GM23338 (cell line): ENCODE measurements at regions not wholly inside any gene's neighbourhood (a gene's known extent, or its start where the extent isn't known, plus 50 kb on each side); places are given as distances from the start of the nearest gene placed in this dataset.

Source experiments
- ATAC-seq: fragments of 200-7000 bp; cut with Tn5 transposase; 3 replicates; pipeline ENCODE4 v1.9.1; 2020
- DNase-seq: peaks from one replicate; pipeline ENCODE4 v3.0.0-alpha.2; 2015; ENCODE audit warnings: low spot score
- H2AFZ ChIP-seq: fragments of 200-600 bp; sonication (generic); 2 replicates; pipeline ENCODE4 v1.8.0; 2016; ENCODE audit warnings: antibody characterized with exemption, mild to moderate bottlenecking, moderate library complexity
- H3F3A ChIP-seq: fragments of 200-600 bp; sonication (generic); replicated peaks from 2 replicates; pipeline ENCODE4 v1.8.0; 2017; ENCODE audit warnings: antibody characterized with exemption, mixed run types, low read depth
- H3K27ac ChIP-seq: fragments of 200-600 bp; sonication (generic); 2 replicates; pipeline ENCODE4 v1.6.1; 2016; ENCODE audit warnings: low read depth
- H3K27me3 ChIP-seq: fragments of 200-600 bp; sonication (generic); 2 replicates; pipeline ENCODE4 v1.8.0; 2016; ENCODE audit warnings: mild to moderate bottlenecking, mixed run types, moderate library complexity; ENCODE audit not compliant: insufficient read depth
- H3K36me3 ChIP-seq: fragments of 200-600 bp; sonication (generic); 2 replicates; pipeline ENCODE4 v1.8.0; 2016; ENCODE audit warnings: mild to moderate bottlenecking; ENCODE audit not compliant: insufficient read depth
- H3K4me1 ChIP-seq: fragments of 200-600 bp; sonication (generic); 2 replicates; pipeline ENCODE4 v1.8.0; 2016; ENCODE audit warnings: mild to moderate bottlenecking, moderate library complexity; ENCODE audit not compliant: insufficient read depth
- H3K4me2 ChIP-seq: fragments of 200-600 bp; sonication (generic); 2 replicates; pipeline ENCODE4 v1.7.1; 2017; ENCODE audit warnings: mixed run types
- H3K4me3 ChIP-seq: fragments of 200-600 bp; sonication (generic); 2 replicates; pipeline ENCODE4 v1.6.1; 2016; ENCODE audit warnings: mixed run types
- H3K79me2 ChIP-seq: fragments of 200-600 bp; sonication (generic); replicated peaks from 2 replicates; pipeline ENCODE4 v1.8.0; 2017; ENCODE audit warnings: mild to moderate bottlenecking; ENCODE audit not compliant: insufficient read depth
- H3K9me2 ChIP-seq: fragments of 200-600 bp; sonication (generic); 2 replicates; pipeline ENCODE4 v1.8.0; 2017; ENCODE audit not compliant: insufficient read depth
- H4K20me1 ChIP-seq: fragments of 200-600 bp; sonication (generic); replicated peaks from 2 replicates; pipeline ENCODE4 v1.8.0; 2017; ENCODE audit warnings: mild to moderate bottlenecking; ENCODE audit not compliant: insufficient read depth
- H3K27ac Mint-ChIP-seq: 2 replicates; pipeline ENCODE4 v1.8.0; 2020; ENCODE audit warnings: inconsistent platforms, mild to moderate bottlenecking, moderate library complexity, mixed read lengths
- H3K27me3 Mint-ChIP-seq: 3 replicates; pipeline ENCODE4 v1.8.0; 2022; ENCODE audit warnings: low read depth, mild to moderate bottlenecking, moderate library complexity, mixed read lengths, inconsistent platforms; ENCODE audit not compliant: insufficient read depth, poor library complexity
- H3K36me3 Mint-ChIP-seq: 3 replicates; pipeline ENCODE4 v1.8.0; 2021; ENCODE audit warnings: low read depth, mild to moderate bottlenecking, inconsistent platforms, moderate library complexity, mixed read lengths
- H3K4me1 Mint-ChIP-seq: 3 replicates; pipeline ENCODE4 v1.8.0; 2020; ENCODE audit warnings: mild to moderate bottlenecking, inconsistent platforms, mixed read lengths
- H3K4me3 Mint-ChIP-seq: 3 replicates; pipeline ENCODE4 v1.8.0; 2021; ENCODE audit warnings: moderate library complexity, mild to moderate bottlenecking, inconsistent platforms, mixed read lengths
- H3K9me3 Mint-ChIP-seq: 3 replicates; pipeline ENCODE4 v1.8.0; 2020; ENCODE audit warnings: moderate library complexity, mild to moderate bottlenecking, inconsistent platforms, mixed read lengths
- EZH2 ChIP-seq: fragments of 200-600 bp; sonication (generic); IDR thresholded peaks from one replicate; pipeline ENCODE4 v1.8.0; 2017; ENCODE audit warnings: antibody characterized with exemption, mild to moderate bottlenecking, low read depth; ENCODE audit not compliant: unreplicated experiment
- STAT1 ChIP-seq: IDR thresholded peaks from one replicate; pipeline ENCODE4 v1.6.1; 2016; ENCODE audit warnings: antibody characterized with exemption; ENCODE audit not compliant: unreplicated experiment
- ZNF331 ChIP-seq: fragments of 250-450 bp; sonication (Bioruptor Pico); IDR thresholded peaks from 2 replicates; pipeline ENCODE4 v1.5.0; 2020; ENCODE audit warnings: low read depth, mild to moderate bottlenecking, moderate library complexity
- TF ChIP-seq, protein P1 (sequence below): IDR thresholded peaks from 2 replicates; pipeline ENCODE4 v1.6.1; 2016; ENCODE audit warnings: antibody characterized with exemption
- TF ChIP-seq, protein P2 (sequence below): IDR thresholded peaks from one replicate; pipeline ENCODE4 v1.6.1; 2018; ENCODE audit warnings: antibody characterized with exemption; ENCODE audit not compliant: unreplicated experiment
- TF ChIP-seq, protein P3 (sequence below), 2 experiments: fragments of 200-600 bp in 1 of 2; sonication (generic) in 1 of 2; conservative IDR thresholded peaks; 2 replicates each; pipeline versions ENCODE4 v1.5.1 to v1.6.1; 2016 to 2017; ENCODE audit warnings: antibody characterized with exemption in 2 of 2, low read depth in 2 of 2, mild to moderate bottlenecking in 2 of 2, moderate library complexity in 1 of 2

DNA sequence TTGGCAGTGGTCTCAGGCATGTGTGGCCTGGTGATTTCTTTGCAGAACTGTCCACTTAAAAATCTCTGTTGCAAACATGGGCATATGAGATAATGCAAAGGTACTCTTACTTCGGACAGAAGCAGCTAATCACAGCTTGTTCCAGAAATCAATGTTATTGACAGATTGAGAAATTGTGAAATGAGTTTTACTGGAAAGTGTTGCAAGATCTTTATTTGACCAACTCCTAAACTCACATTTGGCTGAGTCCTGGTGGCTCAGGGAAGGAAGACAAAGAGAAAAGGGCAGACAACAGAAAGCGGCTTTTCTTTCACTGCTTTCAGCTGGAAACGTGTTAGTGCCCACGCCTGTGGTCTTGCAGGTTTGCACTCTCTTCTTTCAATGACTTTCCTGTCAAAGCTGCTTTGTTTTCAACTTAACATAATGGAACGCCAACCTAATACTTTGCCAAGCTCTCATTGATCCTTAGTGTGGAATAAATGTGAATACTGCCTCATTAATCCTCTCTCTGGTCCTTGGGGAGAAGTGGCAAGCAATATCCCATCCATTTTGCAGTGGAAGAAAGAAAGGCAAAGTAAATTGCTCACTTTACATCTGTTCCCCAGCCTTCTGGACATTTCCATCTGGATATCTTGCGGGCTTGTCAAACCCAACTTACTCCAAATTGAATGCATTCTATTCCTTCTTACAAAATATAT lies 586.4 kb downstream of the LRRC70 start:
- no peak for ATAC-seq
- no peaks in the 10 kb centered on the region for H3K36me3 ChIP-seq

More for the DNA sequence above, 586.4 kb downstream of the LRRC70 start:
- Histone ChIP-seq H3K4me2 (no peak overlapping the region), H3K27me3 (no peaks in the 10 kb centered on the region), H3K27ac (no peak overlapping the region), H3K9me2 (peaks cover 9% of the 10 kb centered on the region; the same call in 1 of the 2 replicates), H2AFZ (peak overlapping the region; percentile 40; the same call in 1 of the 2 replicates), H3K4me3 (no peak overlapping the region), H4K20me1 (no peaks in the 10 kb centered on the region), H3F3A (no peaks in the 10 kb centered on the region), H3K79me2 (no peaks in the 10 kb centered on the region), H3K4me1 (no peaks in the 10 kb centered on the region)
- no peaks in the 10 kb centered on the region; the same call in 2 of the 3 replicates for H3K9me3 Mint-ChIP-seq
- TF ChIP-seq STAT1 (no peak), ZNF331 (CRISPR knock-in tag) (no peak), EZH2 (no peak)
- TF ChIP-seq, protein P1, sequence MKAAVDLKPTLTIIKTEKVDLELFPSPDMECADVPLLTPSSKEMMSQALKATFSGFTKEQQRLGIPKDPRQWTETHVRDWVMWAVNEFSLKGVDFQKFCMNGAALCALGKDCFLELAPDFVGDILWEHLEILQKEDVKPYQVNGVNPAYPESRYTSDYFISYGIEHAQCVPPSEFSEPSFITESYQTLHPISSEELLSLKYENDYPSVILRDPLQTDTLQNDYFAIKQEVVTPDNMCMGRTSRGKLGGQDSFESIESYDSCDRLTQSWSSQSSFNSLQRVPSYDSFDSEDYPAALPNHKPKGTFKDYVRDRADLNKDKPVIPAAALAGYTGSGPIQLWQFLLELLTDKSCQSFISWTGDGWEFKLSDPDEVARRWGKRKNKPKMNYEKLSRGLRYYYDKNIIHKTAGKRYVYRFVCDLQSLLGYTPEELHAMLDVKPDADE = no peak
- TF ChIP-seq, protein P2, sequence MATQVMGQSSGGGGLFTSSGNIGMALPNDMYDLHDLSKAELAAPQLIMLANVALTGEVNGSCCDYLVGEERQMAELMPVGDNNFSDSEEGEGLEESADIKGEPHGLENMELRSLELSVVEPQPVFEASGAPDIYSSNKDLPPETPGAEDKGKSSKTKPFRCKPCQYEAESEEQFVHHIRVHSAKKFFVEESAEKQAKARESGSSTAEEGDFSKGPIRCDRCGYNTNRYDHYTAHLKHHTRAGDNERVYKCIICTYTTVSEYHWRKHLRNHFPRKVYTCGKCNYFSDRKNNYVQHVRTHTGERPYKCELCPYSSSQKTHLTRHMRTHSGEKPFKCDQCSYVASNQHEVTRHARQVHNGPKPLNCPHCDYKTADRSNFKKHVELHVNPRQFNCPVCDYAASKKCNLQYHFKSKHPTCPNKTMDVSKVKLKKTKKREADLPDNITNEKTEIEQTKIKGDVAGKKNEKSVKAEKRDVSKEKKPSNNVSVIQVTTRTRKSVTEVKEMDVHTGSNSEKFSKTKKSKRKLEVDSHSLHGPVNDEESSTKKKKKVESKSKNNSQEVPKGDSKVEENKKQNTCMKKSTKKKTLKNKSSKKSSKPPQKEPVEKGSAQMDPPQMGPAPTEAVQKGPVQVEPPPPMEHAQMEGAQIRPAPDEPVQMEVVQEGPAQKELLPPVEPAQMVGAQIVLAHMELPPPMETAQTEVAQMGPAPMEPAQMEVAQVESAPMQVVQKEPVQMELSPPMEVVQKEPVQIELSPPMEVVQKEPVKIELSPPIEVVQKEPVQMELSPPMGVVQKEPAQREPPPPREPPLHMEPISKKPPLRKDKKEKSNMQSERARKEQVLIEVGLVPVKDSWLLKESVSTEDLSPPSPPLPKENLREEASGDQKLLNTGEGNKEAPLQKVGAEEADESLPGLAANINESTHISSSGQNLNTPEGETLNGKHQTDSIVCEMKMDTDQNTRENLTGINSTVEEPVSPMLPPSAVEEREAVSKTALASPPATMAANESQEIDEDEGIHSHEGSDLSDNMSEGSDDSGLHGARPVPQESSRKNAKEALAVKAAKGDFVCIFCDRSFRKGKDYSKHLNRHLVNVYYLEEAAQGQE = no peak
- TF ChIP-seq, protein P3, sequence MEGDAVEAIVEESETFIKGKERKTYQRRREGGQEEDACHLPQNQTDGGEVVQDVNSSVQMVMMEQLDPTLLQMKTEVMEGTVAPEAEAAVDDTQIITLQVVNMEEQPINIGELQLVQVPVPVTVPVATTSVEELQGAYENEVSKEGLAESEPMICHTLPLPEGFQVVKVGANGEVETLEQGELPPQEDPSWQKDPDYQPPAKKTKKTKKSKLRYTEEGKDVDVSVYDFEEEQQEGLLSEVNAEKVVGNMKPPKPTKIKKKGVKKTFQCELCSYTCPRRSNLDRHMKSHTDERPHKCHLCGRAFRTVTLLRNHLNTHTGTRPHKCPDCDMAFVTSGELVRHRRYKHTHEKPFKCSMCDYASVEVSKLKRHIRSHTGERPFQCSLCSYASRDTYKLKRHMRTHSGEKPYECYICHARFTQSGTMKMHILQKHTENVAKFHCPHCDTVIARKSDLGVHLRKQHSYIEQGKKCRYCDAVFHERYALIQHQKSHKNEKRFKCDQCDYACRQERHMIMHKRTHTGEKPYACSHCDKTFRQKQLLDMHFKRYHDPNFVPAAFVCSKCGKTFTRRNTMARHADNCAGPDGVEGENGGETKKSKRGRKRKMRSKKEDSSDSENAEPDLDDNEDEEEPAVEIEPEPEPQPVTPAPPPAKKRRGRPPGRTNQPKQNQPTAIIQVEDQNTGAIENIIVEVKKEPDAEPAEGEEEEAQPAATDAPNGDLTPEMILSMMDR (conservative IDR thresholded peaks at IDR 0.05; ENCODE audit: low read depth in 2 of 2) = no peak
- no peaks in the 10 kb centered on the region for H3K36me3 Mint-ChIP-seq
- H3K4me3 Mint-ChIP-seq = no peak overlapping the region
- no peak for DNase-seq
- H3K27ac Mint-ChIP-seq = no peak overlapping the region
- no peaks in the 10 kb centered on the region for H3K27me3 Mint-ChIP-seq
- peaks cover 5% of the 10 kb centered on the region for H3K4me1 Mint-ChIP-seq
